Activated CD4-positive, alpha-beta memory T cell treated with anti-CD3 and anti-CD28 coated beads for 36 hours (primary cell): ENCODE measurements at regions not wholly inside any gene's neighbourhood (a gene's known extent, or its start where the extent isn't known, plus 50 kb on each side); places are given as distances from the start of the nearest gene placed in this dataset.
"Not testable (repeated sequence)": the region's sequence is repeated elsewhere in the genome, so short reads cannot be mapped to it uniquely, and the experiment has no call there.

ENCODE experiments used
- CTCF ChIA-PET: fragments of 350-600 bp; sonication (Branson Sonifier 250); formaldehyde crosslinking; loops from one replicate; lab custom pipeline; 2021; ENCODE audit warnings: antibody characterized with exemption, inconsistent platforms; lab: Charles Lee
- POLR2A ChIA-PET: fragments of 350-600 bp; sonication (Branson Sonifier 250); formaldehyde crosslinking; loops from one replicate; lab custom pipeline; 2021; ENCODE audit warnings: antibody characterized with exemption; lab: Charles Lee
- DNase-seq: peaks from one replicate; pipeline ENCODE4 v3.0.0-alpha.2; 2020
- H3K27ac Mint-ChIP-seq: one replicate; pipeline ENCODE4 v1.8.0; 2021; ENCODE audit warnings: mixed read lengths
- H3K27me3 Mint-ChIP-seq: one replicate; pipeline ENCODE4 v1.8.0; 2021; ENCODE audit warnings: mixed read lengths
- H3K36me3 Mint-ChIP-seq: one replicate; pipeline ENCODE4 v1.8.0; 2021; ENCODE audit warnings: mixed read lengths
- H3K4me1 Mint-ChIP-seq: one replicate; pipeline ENCODE4 v1.8.0; 2021; ENCODE audit warnings: low read depth, mixed read lengths
- H3K4me3 Mint-ChIP-seq: one replicate; pipeline ENCODE4 v1.8.0; 2021; ENCODE audit warnings: mild to moderate bottlenecking, mixed read lengths
- H3K9me3 Mint-ChIP-seq: one replicate; pipeline ENCODE4 v1.8.0; 2021; ENCODE audit warnings: mixed read lengths
- intact Hi-C: fragments of 100-400 bp; cut with micrococcal nuclease; formaldehyde crosslinking; loops from one replicate; pipeline ENCODE4 v1.15.1; 2023

DNA sequence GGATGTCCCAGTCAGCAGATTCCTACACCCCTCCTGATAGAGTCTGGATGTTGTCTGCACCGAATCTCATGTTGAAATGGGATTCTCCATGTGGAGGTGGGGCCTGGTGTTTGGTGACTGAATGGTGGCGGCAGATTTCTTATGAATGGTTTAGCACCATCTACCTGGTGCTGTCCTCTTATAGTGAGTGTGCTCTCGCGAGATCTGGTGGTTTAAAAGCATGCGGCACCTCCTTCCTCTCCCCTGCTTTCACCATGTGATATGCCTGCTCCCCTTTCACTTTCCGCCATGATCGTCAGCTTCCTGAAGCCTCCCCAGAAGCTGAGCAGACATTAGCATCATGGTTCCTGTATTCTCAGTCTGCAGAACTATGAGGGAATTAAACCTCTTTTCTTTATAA is 135.2 kb upstream of the SLC6A11 start:
- Mint-ChIP-seq H3K27me3 (peaks cover 9% of the 10 kb centered on the region), H3K27ac (no peak overlapping the region), H3K9me3 (no peaks in the 10 kb centered on the region), H3K4me1 (no peaks in the 10 kb centered on the region), H3K4me3 (no peak overlapping the region), H3K36me3 (no peaks in the 10 kb centered on the region)
- POLR2A ChIA-PET, result no interaction called here
- CTCF ChIA-PET, result no interaction called here
- intact Hi-C loops, result no loop called here
- no peak for DNase-seq

DNA sequence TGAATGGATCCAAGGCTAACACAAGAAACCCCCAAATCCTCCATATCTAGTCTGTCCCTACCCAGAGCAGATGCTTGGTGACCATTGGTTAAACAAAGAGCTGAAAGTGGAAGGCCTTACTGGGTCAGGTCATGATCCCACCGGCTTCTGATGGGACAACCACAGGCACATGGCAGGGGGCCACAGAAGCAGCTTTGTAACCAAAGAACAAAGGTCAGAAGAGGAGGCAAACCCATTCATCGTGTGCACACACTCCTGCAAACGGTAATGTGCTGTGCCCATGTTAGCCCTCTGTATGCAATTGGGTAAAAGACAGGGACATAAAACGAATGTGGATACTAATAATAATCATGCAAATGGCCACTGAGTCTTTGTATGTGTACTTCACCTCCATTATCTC is 133.3 kb upstream of the SLC6A11 start:
- H3K36me3 Mint-ChIP-seq, result no peaks in the 10 kb centered on the region
- peaks cover 7% of the 10 kb centered on the region for H3K27me3 Mint-ChIP-seq
- no peak for DNase-seq

GRCh38 chr3:10683106-10683505 is 132.9 kb upstream of the SLC6A11 start:
- ChIA-PET CTCF (no interaction called here), POLR2A (no interaction called here)
- H3K9me3 Mint-ChIP-seq, result no peaks in the 10 kb centered on the region
- intact Hi-C loops, result no loop called here
- no peak overlapping the region for H3K27ac Mint-ChIP-seq
- no peaks in the 10 kb centered on the region for H3K4me1 Mint-ChIP-seq
- no peak overlapping the region for H3K4me3 Mint-ChIP-seq
- no peak for DNase-seq
- H3K27me3 Mint-ChIP-seq, result peaks cover 7% of the 10 kb centered on the region
- no peaks in the 10 kb centered on the region for H3K36me3 Mint-ChIP-seq

More for the DNA sequence above, 133.3 kb upstream of the SLC6A11 start:
- ChIA-PET POLR2A (no interaction called here), CTCF (no interaction called here)
- Mint-ChIP-seq H3K27ac (no peak overlapping the region), H3K9me3 (no peaks in the 10 kb centered on the region), H3K4me1 (no peaks in the 10 kb centered on the region), H3K4me3 (no peak overlapping the region)
- intact Hi-C loops, result no loop called here

GRCh38 chr3:10688126-10688525 is 127.9 kb upstream of the SLC6A11 start:
- intact Hi-C loops, result no loop called here
- Mint-ChIP-seq H3K27ac (no peak overlapping the region), H3K36me3 (no peaks in the 10 kb centered on the region), H3K4me1 (no peaks in the 10 kb centered on the region), H3K4me3 (no peak overlapping the region), H3K9me3 (no peaks in the 10 kb centered on the region), H3K27me3 (peaks cover 7% of the 10 kb centered on the region)
- no peak for DNase-seq
- POLR2A ChIA-PET, result no interaction called here
- CTCF ChIA-PET, result no interaction called here

DNA sequence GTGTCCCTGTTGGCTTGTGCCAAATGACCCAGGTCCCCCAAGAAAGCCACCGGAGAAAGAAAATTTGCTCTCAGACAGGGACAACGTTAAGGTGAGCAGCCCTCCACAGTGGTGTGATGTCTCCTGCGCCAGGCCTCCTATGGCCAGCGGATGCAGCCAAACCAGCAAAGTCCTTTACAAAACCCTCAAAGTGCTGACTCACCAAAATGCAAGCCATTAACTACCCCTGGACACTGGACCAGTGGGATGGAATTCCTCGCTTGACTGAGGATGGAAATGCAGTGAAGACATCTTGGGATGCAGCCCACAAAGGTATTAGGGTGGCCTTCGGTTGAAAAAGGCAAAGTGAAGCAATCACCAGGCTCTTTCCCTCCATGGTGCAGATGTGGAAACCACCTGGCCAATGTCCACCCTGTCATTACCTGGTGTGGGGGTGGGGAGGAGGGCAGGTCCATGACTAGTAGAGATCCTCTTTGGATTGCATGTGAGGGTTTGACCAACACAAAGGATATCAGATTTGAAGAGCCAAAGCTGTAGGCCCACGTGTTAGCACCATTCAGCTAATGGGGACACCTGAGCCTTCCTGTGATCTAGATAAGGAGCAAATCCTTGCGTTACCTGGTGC is 127.4 kb upstream of the SLC6A11 start:
- no peak for DNase-seq
- Mint-ChIP-seq H3K9me3 (no peaks in the 10 kb centered on the region), H3K27me3 (peaks cover 7% of the 10 kb centered on the region), H3K4me1 (no peaks in the 10 kb centered on the region), H3K36me3 (no peaks in the 10 kb centered on the region), H3K4me3 (no peak overlapping the region), H3K27ac (no peak overlapping the region)
- POLR2A ChIA-PET, result no interaction called here
- intact Hi-C loops, result no loop called here
- CTCF ChIA-PET, result no interaction called here

DNA sequence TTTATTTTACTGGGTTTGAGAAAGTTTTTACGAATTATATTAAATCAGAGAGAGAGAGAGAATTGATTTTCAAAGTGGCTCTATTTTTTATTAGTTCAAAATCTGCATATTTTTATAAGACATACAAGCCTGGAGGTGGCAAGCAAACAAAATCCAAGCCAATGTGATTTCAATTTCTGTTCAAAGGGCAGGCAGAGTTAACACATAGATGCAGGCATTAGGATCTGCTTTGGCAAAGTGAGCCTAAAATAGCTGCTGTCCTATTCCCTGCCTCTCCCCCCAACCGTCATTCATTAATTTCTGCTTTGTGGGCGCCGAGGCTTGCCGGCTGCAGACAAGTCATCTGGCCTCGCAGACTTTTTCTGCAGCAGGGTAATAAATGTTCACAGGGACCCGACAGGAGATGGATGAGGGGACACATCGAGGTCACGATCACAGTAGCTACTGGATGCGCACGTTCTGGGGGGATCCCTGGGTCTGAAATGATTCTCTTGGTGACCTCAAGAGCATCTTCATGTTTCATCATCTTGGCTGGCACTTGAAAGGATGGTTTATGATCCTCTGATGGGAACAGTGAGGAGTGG is 123.9 kb upstream of the SLC6A11 start:
- H3K4me1 Mint-ChIP-seq, result no peaks in the 10 kb centered on the region
- no peak overlapping the region for H3K4me3 Mint-ChIP-seq
- no peaks in the 10 kb centered on the region for H3K36me3 Mint-ChIP-seq
- peaks cover 13% of the 10 kb centered on the region for H3K27me3 Mint-ChIP-seq
- ChIA-PET POLR2A (no interaction called here), CTCF (no interaction called here)
- intact Hi-C loops, result no loop called here
- no peak for DNase-seq
- no peaks in the 10 kb centered on the region for H3K9me3 Mint-ChIP-seq
- H3K27ac Mint-ChIP-seq, result no peak overlapping the region

DNA sequence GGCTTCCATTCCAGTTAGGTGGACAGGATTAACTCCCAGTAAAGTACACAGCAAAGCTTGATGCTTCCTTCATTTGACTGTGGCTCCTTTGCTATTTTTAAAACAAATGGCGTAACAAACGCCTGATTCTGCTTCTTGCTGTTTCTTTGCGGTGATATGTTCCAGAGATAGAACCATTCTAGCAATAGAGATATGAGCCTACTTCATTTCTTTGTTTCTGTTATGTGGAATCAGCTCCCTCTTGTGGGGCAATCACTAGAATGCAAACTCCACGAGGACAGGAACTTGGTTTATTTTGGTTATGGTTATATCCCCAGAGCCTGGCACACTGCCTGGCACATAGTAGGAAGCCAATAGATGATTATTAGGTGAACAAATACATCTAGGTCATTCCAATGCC is 122.6 kb upstream of the SLC6A11 start:
- Mint-ChIP-seq H3K27me3 (peaks cover 19% of the 10 kb centered on the region), H3K4me3 (no peak overlapping the region), H3K4me1 (no peaks in the 10 kb centered on the region), H3K9me3 (no peaks in the 10 kb centered on the region), H3K27ac (no peak overlapping the region), H3K36me3 (no peaks in the 10 kb centered on the region)
- POLR2A ChIA-PET, result no interaction called here
- DNase-seq, result no peak
- CTCF ChIA-PET, result no interaction called here
- intact Hi-C loops, result no loop called here

DNA sequence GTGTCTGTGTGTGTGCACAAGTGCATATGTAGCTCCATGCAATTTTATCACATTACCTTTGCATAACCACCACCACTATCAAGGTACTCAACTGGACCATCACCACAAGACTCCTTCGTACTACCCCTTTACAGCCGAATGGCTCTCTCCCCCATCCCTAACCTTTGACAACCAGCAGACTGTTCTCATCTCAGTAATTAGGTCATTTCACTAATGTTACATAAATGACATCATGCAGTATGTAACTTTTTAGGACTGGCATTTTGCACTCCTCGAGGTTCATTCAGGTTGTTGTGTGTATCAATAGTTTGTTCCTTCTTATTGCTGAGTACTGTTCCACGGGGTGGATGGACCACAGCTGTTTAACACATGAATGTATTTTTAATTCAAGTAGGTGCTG is 121.8 kb upstream of the SLC6A11 start:
- H3K27ac Mint-ChIP-seq, result no peak overlapping the region
- peaks cover 22% of the 10 kb centered on the region for H3K27me3 Mint-ChIP-seq
- H3K9me3 Mint-ChIP-seq, result no peaks in the 10 kb centered on the region
- H3K4me1 Mint-ChIP-seq, result no peaks in the 10 kb centered on the region
- CTCF ChIA-PET, result no interaction called here
- DNase-seq, result no peak
- no peak overlapping the region for H3K4me3 Mint-ChIP-seq
- POLR2A ChIA-PET, result no interaction called here
- intact Hi-C loops, result no loop called here
- no peaks in the 10 kb centered on the region for H3K36me3 Mint-ChIP-seq

- H3K27ac Mint-ChIP-seq, H3K9me3 Mint-ChIP-seq, H3K36me3 Mint-ChIP-seq, H3K4me3 Mint-ChIP-seq, H3K4me1 Mint-ChIP-seq, POLR2A ChIA-PET, CTCF ChIA-PET, intact Hi-C loops, DNase-seq: not testable (repeated sequence)
- peaks cover 24% of the 10 kb centered on the region for H3K27me3 Mint-ChIP-seq
Measured at GRCh38 chr3:10695186-10695585, 120.8 kb upstream of the SLC6A11 start.

DNA sequence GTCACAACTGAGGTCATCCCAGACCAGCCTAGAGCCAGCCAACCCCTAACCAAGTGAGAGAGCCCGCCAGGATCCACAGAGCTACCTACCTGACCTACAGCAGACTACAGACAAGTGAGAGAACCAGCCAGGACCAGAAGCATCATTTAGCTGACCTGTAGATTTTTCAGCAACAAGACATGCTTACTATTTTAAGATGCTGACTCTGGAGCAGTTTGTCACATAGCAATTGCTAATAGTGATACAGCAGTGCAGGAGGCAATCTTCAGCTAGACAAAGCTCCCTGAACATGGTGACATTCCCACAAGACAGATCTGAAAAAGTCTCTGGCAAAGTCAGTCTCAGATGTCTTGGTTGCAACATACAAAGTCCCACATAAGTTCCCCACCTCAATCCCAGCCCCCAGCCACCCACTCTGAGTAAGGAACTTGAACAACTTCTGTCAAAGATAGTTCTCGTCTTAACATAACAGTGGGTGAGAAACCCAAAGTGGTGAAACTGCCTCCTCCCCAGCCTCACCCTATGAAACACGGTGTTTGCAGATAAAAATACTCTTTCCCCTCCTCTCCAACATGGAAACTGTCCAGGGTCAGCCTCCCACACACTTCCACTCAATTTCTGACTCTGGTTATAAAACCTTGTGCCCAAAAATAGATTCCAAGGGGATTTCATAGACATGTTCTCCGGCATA is 120.3 kb upstream of the SLC6A11 start:
- POLR2A ChIA-PET, result no interaction called here
- Mint-ChIP-seq H3K27ac (no peak overlapping the region), H3K4me3 (no peak overlapping the region), H3K27me3 (peaks cover 24% of the 10 kb centered on the region), H3K36me3 (no peaks in the 10 kb centered on the region), H3K9me3 (no peaks in the 10 kb centered on the region), H3K4me1 (no peaks in the 10 kb centered on the region)
- CTCF ChIA-PET, result no interaction called here
- intact Hi-C loops, result no loop called here
- DNase-seq, result no peak

DNA sequence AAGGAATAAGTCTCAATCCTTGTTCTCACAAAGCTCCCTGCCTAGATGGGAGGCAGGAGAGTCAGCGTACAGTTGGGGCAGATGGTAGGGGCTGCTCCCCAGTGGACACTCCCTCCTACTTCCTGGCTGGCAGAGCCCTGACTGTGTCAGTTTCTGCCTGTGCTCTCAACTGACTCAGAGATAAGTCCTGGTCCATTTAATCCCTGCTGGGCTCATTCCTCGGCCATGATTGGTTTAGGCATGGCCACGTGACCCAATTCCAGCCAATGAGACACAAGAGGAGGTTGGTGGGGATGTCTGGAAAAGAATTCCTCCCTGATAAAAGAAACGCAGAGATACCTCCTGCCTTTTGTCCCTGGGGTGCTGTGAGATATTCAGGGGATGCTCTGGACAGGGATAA is 118.1 kb upstream of the SLC6A11 start:
- Mint-ChIP-seq H3K27ac (no peak overlapping the region), H3K27me3 (peaks cover 38% of the 10 kb centered on the region), H3K4me3 (no peak overlapping the region), H3K36me3 (no peaks in the 10 kb centered on the region), H3K9me3 (no peaks in the 10 kb centered on the region), H3K4me1 (peaks cover 4% of the 10 kb centered on the region)
- intact Hi-C loops, result no loop called here
- DNase-seq, result no peak
- CTCF ChIA-PET, result no interaction called here
- POLR2A ChIA-PET, result no interaction called here

DNA sequence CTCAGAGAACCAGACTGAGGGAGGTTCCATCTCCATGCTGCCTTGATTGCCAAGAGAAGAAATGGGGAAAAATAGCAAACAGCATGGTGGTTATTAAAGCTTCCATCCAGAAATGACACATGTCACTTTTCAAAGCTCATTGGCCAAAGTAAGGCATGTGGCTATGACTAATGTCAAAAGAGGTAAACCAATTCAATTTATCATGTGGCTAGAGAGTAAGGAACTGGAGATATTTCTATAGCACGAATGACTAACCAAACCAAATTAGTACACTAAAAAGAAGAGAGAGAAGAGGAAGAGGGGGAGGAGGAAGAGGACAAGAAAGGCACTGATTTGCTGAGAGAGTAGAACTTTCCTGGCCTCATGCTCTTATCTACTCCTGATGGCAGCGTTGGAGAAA is 115.2 kb upstream of the SLC6A11 start:
- Mint-ChIP-seq H3K27me3 (peaks cover 57% of the 10 kb centered on the region), H3K9me3 (no peaks in the 10 kb centered on the region), H3K36me3 (no peaks in the 10 kb centered on the region), H3K27ac (no peak overlapping the region), H3K4me1 (peaks cover 4% of the 10 kb centered on the region), H3K4me3 (no peak overlapping the region)
- no peak for DNase-seq
- CTCF ChIA-PET, result interaction anchor here (0.7 to 1.3 kb wide), 3 partner anchors 57 to 355 kb away, joined by 3 read pairs; no protein-coding TSS in a partner anchor
- intact Hi-C loops, result loop anchor here (5.0 to 10.0 kb wide), 2 partner anchors 99 to 356 kb away; no protein-coding TSS in a partner anchor
- POLR2A ChIA-PET, result no interaction called here
